ENCODE measurements at regions not wholly inside any gene's neighbourhood (a gene's known extent, or its start where the extent isn't known, plus 50 kb on each side); places are given as distances from the start of the nearest gene placed in this dataset.

DNA sequence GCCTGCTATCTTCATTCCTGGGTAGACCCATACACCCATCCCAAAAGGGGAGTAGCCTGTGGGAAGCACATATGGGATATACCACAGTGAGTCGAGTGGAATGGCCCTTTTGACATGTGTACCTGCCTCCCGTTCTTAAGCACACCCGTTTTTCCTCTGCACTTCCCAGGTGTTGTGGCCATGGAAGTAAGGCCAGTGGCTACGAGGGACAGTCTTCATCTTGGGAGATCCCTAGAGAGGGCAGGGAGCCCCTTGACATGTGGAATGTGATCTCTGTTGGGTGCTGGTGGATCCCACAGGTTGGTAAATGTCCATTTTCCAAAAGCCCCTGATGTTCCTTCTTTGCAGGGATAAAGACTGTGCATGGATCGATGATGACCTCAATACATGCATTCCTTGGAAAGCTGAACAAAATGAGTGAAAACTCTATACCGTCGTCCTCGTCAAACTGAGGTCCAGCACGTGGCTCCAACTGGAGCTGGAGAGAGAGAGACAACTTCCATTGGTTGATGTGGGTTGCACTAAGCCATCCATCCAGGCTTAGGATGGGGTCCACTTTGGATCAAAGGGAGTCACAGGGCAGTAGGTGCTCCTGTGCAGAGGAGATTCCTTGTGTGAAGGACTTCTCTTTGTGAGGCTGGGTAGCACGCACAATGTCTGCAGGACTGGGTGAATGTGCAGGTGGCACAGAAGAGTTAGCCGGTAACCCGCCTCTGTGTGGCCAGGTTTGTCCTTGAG lies 136.8 kb downstream of the SNRPN start:
- H3K4me2 ChIP-seq (ENCODE audit: low read depth, low read length, poor library complexity, severe bottlenecking) = no peak overlapping the region
- H3F3A ChIP-seq (ENCODE audit: low read depth) = no peaks in the 10 kb centered on the region
- H3K79me2 ChIP-seq (ENCODE audit: insufficient read depth, low read length) = no peaks in the 10 kb centered on the region
- TF ChIP-seq, protein P1, sequence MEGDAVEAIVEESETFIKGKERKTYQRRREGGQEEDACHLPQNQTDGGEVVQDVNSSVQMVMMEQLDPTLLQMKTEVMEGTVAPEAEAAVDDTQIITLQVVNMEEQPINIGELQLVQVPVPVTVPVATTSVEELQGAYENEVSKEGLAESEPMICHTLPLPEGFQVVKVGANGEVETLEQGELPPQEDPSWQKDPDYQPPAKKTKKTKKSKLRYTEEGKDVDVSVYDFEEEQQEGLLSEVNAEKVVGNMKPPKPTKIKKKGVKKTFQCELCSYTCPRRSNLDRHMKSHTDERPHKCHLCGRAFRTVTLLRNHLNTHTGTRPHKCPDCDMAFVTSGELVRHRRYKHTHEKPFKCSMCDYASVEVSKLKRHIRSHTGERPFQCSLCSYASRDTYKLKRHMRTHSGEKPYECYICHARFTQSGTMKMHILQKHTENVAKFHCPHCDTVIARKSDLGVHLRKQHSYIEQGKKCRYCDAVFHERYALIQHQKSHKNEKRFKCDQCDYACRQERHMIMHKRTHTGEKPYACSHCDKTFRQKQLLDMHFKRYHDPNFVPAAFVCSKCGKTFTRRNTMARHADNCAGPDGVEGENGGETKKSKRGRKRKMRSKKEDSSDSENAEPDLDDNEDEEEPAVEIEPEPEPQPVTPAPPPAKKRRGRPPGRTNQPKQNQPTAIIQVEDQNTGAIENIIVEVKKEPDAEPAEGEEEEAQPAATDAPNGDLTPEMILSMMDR (conservative IDR thresholded peaks at IDR 0.05; ENCODE audit: low read length) = no peak
- H3K36me3 ChIP-seq (ENCODE audit: insufficient read depth, low read length) = peaks cover 77% of the 10 kb centered on the region; the same call in 1 of the 2 replicates
- no peaks in the 10 kb centered on the region for H3K4me1 ChIP-seq (ENCODE audit: insufficient read depth, low read length, poor library complexity, severe bottlenecking)
- no peaks in the 10 kb centered on the region for H3K27me3 ChIP-seq (ENCODE audit: insufficient read depth, low read length, poor library complexity, severe bottlenecking)
- peaks cover 3% of the 10 kb centered on the region; the same call in 1 of the 2 replicates for H3K9me3 ChIP-seq (ENCODE audit: insufficient read depth, low read depth, low read length)
- no peaks in the 10 kb centered on the region for H3K9me2 ChIP-seq (replicated peaks; ENCODE audit: low read depth, low read length)
- H3K9ac ChIP-seq (ENCODE audit: low read depth, low read length, poor library complexity, severe bottlenecking) = no peak overlapping the region
- H2AFZ ChIP-seq (ENCODE audit: low read length) = no peak overlapping the region
- H3K4me3 ChIP-seq (ENCODE audit: low read length, poor library complexity, severe bottlenecking) = no peak overlapping the region
- H4K20me1 ChIP-seq (ENCODE audit: insufficient read depth, low read length, poor library complexity, severe bottlenecking) = no peaks in the 10 kb centered on the region

DNA sequence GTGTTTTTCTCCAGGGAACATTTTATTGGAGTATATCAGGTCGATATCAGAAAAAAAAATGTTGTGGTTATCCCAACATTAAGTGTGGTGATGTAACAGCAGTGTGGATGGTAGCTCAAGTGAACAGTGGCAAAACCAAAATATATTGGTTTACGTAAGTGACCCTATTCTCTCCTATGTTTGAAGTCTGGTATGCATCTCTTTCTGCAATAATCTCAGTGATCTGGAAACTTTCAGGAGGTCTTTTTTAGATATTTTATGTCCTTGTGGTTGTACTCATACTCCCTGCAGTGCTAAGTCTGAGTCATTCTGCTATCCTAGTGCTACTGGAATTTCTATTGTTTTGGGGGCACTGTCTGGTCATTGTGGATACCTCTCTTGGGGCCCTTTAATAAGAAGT lies 137.9 kb downstream of the SNRPN start:
- TF ChIP-seq, protein P1 (conservative IDR thresholded peaks at IDR 0.05; ENCODE audit: low read length) = no peak
- no peak for TF ChIP-seq EZH2phosphoT487 (IDR thresholded peaks at IDR 0.05; ENCODE audit: borderline replicate concordance)
- Histone ChIP-seq H3K9me2 (replicated peaks; ENCODE audit: low read depth, low read length) (no peaks in the 10 kb centered on the region), H3K9ac (ENCODE audit: low read depth, low read length, poor library complexity, severe bottlenecking) (no peak overlapping the region), H3K4me1 (ENCODE audit: insufficient read depth, low read length, poor library complexity, severe bottlenecking) (no peaks in the 10 kb centered on the region), H3K4me3 (ENCODE audit: low read length, poor library complexity, severe bottlenecking) (no peak overlapping the region), H3K9me3 (ENCODE audit: insufficient read depth, low read depth, low read length) (no peaks in the 10 kb centered on the region), H3K4me2 (ENCODE audit: low read depth, low read length, poor library complexity, severe bottlenecking) (no peak overlapping the region), H3K79me2 (ENCODE audit: insufficient read depth, low read length) (no peaks in the 10 kb centered on the region), H2AFZ (ENCODE audit: low read length) (no peak overlapping the region), H3K36me3 (ENCODE audit: insufficient read depth, low read length) (peaks cover 74% of the 10 kb centered on the region; the same call in 1 of the 2 replicates), H3F3A (ENCODE audit: low read depth) (no peaks in the 10 kb centered on the region), H4K20me1 (ENCODE audit: insufficient read depth, low read length, poor library complexity, severe bottlenecking) (no peaks in the 10 kb centered on the region), H3K27me3 (ENCODE audit: insufficient read depth, low read length, poor library complexity, severe bottlenecking) (no peaks in the 10 kb centered on the region)

DNA sequence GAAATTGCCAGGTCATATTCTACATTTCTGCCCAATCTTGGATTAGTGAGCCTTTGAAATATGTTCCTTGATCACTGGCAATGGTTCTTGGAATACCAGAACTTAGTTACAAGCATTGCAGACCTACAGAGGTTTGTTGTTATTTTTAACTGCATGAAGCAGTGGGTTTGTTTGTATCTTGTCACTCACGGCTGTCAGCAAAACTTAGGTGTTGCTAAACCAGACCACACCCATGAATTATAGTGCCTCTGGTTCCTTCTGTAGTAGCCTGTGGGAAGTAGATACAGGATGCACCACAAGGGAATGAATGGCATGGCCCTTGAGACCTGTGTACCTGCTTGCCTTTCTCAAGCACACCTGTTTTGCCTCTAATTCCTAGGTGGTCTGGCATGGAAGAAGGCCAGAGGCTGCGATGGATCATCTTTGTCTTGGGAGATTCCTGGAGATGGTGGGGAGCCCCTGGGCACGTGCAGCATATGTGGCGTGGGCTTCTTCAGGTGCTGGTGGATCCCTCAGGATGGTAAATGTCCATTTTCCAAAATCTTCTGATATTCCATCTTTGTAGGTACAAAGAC lies 138.8 kb downstream of the SNRPN start:
- Histone ChIP-seq H3K79me2 (ENCODE audit: insufficient read depth, low read length) (no peaks in the 10 kb centered on the region), H2AFZ (ENCODE audit: low read length) (no peak overlapping the region), H3K4me1 (ENCODE audit: insufficient read depth, low read length, poor library complexity, severe bottlenecking) (no peaks in the 10 kb centered on the region), H3F3A (ENCODE audit: low read depth) (no peaks in the 10 kb centered on the region), H3K9me2 (replicated peaks; ENCODE audit: low read depth, low read length) (no peaks in the 10 kb centered on the region), H3K4me3 (ENCODE audit: low read length, poor library complexity, severe bottlenecking) (no peak overlapping the region), H3K36me3 (ENCODE audit: insufficient read depth, low read length) (peaks cover 72% of the 10 kb centered on the region; the same call in 1 of the 2 replicates), H3K9me3 (ENCODE audit: insufficient read depth, low read depth, low read length) (no peaks in the 10 kb centered on the region), H3K9ac (ENCODE audit: low read depth, low read length, poor library complexity, severe bottlenecking) (no peak overlapping the region), H4K20me1 (ENCODE audit: insufficient read depth, low read length, poor library complexity, severe bottlenecking) (no peaks in the 10 kb centered on the region), H3K4me2 (ENCODE audit: low read depth, low read length, poor library complexity, severe bottlenecking) (no peak overlapping the region), H3K27me3 (ENCODE audit: insufficient read depth, low read length, poor library complexity, severe bottlenecking) (no peaks in the 10 kb centered on the region)
- TF ChIP-seq, protein P1 (conservative IDR thresholded peaks at IDR 0.05; ENCODE audit: low read length) = no peak
- no peak for TF ChIP-seq EZH2phosphoT487 (IDR thresholded peaks at IDR 0.05; ENCODE audit: borderline replicate concordance)
